Endometrium (tissue), 2 donors: ENCODE measurements at regions not wholly inside any gene's neighbourhood (a gene's known extent, or its start where the extent isn't known, plus 50 kb on each side); places are given as distances from the start of the nearest gene placed in this dataset.

Experiments used
- FAIRE-seq: peaks from 2 replicates; lab custom pipeline; 2012; peaks lifted over from hg19 to GRCh38; lab: Jason Lieb, UNC
- donor health status: control.
- donor health status: control.

GRCh38 chr17:72208832-72209231, 88.0 kb downstream of the SOX9 start:
- FAIRE-seq, result no peak

- FAIRE-seq, result no peak
These were observed 91.2 kb downstream of the SOX9 start for GRCh38 chr17:72212041-72212440.

GRCh38 chr17:72215490-72215889, 94.7 kb downstream of the SOX9 start:
- FAIRE-seq, result no peak

- FAIRE-seq, result no peak
These were observed 95.1 kb downstream of the SOX9 start for GRCh38 chr17:72215928-72216327.

GRCh38 chr17:72219137-72219823, 98.5 kb downstream of the SOX9 start:
- FAIRE-seq, result no peak

- no peak for FAIRE-seq
These were observed 99.1 kb downstream of the SOX9 start for GRCh38 chr17:72219824-72220493.

GRCh38 chr17:72222661-72223380, 102.0 kb downstream of the SOX9 start:
- no peak for FAIRE-seq

- no peak for FAIRE-seq
These were observed 103.1 kb downstream of the SOX9 start for GRCh38 chr17:72223866-72224291.

- FAIRE-seq, result no peak
These were observed 105.5 kb downstream of the SOX9 start for GRCh38 chr17:72226322-72226721.

GRCh38 chr17:72233986-72234385, 113.2 kb downstream of the SOX9 start:
- no peak for FAIRE-seq

GRCh38 chr17:72234985-72235384, 114.2 kb downstream of the SOX9 start:
- FAIRE-seq, result no peak

GRCh38 chr17:72236980-72237633, 116.3 kb downstream of the SOX9 start:
- no peak for FAIRE-seq

GRCh38 chr17:72238157-72238673, 117.4 kb downstream of the SOX9 start:
- FAIRE-seq, result no peak

- FAIRE-seq, result no peak
These were observed 118.7 kb downstream of the SOX9 start for GRCh38 chr17:72239548-72239947.

- FAIRE-seq, result no peak
These were observed 119.5 kb downstream of the SOX9 start for GRCh38 chr17:72240333-72240732.

GRCh38 chr17:72244494-72244893, 123.7 kb downstream of the SOX9 start:
- no peak for FAIRE-seq

GRCh38 chr17:72244956-72245355, 124.1 kb downstream of the SOX9 start:
- FAIRE-seq, result no peak

- FAIRE-seq, result no peak
These were observed 128.6 kb downstream of the SOX9 start for GRCh38 chr17:72249441-72249840.

GRCh38 chr17:72250206-72250605, 129.4 kb downstream of the SOX9 start:
- no peak for FAIRE-seq

GRCh38 chr17:72253597-72253996, 132.8 kb downstream of the SOX9 start:
- FAIRE-seq, result no peak

GRCh38 chr17:72254808-72255449, 134.1 kb downstream of the SOX9 start:
- no peak for FAIRE-seq

- no peak for FAIRE-seq
These were observed 134.7 kb downstream of the SOX9 start for GRCh38 chr17:72255481-72255880.
